GM06990 (cell line): ENCODE measurements at regions not wholly inside any gene's neighbourhood (a gene's known extent, or its start where the extent isn't known, plus 50 kb on each side); places are given as distances from the start of the nearest gene placed in this dataset.

Experiments used
- DNase-seq: peaks from one replicate; pipeline ENCODE4 v3.0.0-alpha.2; 2011; ENCODE audit not compliant: insufficient read length; ENCODE audit errors: extremely low read depth
- H3K27me3 ChIP-seq: replicated peaks from 2 replicates; pipeline ENCODE4 v1.6.0; 2011; ENCODE audit warnings: low read length; ENCODE audit not compliant: control insufficient read depth, insufficient read depth
- H3K36me3 ChIP-seq: 2 replicates; pipeline ENCODE4 v1.5.1; 2011; ENCODE audit warnings: low read length; ENCODE audit not compliant: control insufficient read depth, insufficient read depth
- H3K4me3 ChIP-seq: replicated peaks from 2 replicates; pipeline ENCODE4 v1.5.1; 2011; ENCODE audit warnings: low read depth, mild to moderate bottlenecking, control low read depth, low read length
- TF ChIP-seq, protein P1 (sequence below): IDR thresholded peaks from 2 replicates; pipeline ENCODE4 v1.5.1; 2011; ENCODE audit warnings: low read length, control low read depth, mild to moderate bottlenecking, inconsistent platforms; ENCODE audit not compliant: insufficient read depth, poor library complexity, severe bottlenecking

DNA sequence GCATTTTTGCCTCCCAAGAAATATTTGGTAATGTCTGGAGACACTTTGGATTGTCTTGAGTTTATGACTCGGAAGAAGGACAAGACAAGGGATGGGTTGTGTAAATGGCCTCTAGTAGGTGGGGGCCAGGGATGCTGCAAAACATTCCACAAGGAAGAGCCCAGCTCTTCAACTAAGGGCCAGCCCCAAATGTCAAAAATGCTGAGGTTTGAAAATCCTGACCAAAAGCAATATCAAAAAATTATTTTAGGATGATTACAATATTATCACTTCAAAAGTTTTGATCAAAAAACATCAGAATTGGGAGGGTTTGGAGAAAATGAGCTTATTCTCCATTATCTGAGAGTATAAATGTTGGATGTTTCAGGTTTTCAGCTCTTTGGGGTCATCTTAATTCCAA, 248.9 kb upstream of the SLC24A2 start:
- no peak for DNase-seq
- H3K36me3 ChIP-seq, result no peaks in the 10 kb centered on the region
- no peaks in the 10 kb centered on the region for H3K27me3 ChIP-seq
- no peak overlapping the region for H3K4me3 ChIP-seq
- TF ChIP-seq, protein P1, sequence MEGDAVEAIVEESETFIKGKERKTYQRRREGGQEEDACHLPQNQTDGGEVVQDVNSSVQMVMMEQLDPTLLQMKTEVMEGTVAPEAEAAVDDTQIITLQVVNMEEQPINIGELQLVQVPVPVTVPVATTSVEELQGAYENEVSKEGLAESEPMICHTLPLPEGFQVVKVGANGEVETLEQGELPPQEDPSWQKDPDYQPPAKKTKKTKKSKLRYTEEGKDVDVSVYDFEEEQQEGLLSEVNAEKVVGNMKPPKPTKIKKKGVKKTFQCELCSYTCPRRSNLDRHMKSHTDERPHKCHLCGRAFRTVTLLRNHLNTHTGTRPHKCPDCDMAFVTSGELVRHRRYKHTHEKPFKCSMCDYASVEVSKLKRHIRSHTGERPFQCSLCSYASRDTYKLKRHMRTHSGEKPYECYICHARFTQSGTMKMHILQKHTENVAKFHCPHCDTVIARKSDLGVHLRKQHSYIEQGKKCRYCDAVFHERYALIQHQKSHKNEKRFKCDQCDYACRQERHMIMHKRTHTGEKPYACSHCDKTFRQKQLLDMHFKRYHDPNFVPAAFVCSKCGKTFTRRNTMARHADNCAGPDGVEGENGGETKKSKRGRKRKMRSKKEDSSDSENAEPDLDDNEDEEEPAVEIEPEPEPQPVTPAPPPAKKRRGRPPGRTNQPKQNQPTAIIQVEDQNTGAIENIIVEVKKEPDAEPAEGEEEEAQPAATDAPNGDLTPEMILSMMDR, result no peak

DNA sequence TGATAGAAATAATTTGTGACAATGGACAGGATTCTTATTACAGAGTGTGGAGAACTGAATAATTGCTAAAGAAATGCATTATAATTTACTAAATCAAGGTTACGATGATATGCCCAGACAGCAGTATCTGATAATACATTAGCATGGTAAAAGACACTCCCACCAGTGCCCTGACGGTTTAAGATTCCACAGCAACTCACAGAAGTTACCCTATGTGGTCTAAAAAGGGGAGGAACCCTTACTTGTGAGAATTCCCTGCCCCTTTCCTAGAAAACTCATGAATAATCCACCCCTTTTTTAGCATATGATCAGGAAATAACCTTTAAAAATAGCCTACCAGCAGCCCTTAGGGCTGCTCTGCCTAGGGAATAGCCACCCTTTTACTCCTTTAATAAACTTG, 244.7 kb upstream of the SLC24A2 start:
- no peak for DNase-seq
- H3K27me3 ChIP-seq, result no peaks in the 10 kb centered on the region
- TF ChIP-seq, protein P1, result no peak
- H3K36me3 ChIP-seq, result no peaks in the 10 kb centered on the region
- H3K4me3 ChIP-seq, result no peak overlapping the region

DNA sequence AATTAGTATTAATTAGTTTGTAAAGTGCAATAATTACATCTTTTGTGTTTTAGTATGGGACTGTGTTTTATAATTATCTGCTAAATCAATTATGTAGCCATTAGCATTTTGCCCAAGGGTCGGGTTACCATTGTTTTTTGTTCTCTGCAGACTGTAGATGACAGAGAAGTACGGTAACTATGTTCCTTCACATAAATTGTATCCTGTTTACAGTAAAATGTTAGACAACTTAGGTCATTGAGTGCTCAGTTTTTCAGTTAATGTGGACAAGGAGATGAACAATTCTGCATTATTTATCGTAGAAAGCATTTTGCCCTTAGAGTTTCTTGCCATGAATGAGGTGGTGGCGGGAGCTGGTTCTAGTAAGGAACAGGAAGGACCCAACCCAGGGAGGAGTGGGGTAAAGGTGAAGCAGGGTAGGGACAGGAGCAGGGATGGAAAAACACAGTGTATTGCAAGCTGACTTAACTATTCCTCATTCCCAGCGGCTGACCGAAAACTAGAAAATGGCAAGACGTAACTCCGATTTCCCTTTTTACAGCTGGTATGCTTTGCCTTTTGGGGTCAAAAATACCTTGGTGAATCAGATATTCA, 243.7 kb upstream of the SLC24A2 start:
- DNase-seq, result no peak
- Histone ChIP-seq H3K36me3 (no peaks in the 10 kb centered on the region), H3K4me3 (no peak overlapping the region), H3K27me3 (no peaks in the 10 kb centered on the region)
- TF ChIP-seq, protein P1, result no peak

DNA sequence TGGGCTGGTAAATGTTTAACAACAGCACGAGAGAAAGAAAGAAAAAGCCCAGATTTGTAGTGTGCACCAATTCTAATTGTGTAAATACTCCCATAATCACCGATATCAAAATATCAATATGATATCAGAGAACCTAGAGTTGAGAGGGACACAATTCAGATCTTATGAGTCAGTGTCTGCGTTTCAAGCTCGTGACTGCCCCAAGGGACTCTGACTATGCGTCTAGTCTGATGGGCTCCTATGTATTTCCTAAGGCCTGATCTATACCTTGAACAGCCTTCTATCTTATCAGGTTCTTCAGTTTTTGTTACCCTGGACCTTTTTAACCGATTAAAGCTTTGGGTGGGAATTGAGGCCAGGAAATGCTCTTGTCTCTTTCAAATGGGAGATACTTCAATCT, 243.0 kb upstream of the SLC24A2 start:
- Histone ChIP-seq H3K4me3 (no peak overlapping the region), H3K36me3 (no peaks in the 10 kb centered on the region), H3K27me3 (no peaks in the 10 kb centered on the region)
- TF ChIP-seq, protein P1, result no peak
- no peak for DNase-seq

DNA sequence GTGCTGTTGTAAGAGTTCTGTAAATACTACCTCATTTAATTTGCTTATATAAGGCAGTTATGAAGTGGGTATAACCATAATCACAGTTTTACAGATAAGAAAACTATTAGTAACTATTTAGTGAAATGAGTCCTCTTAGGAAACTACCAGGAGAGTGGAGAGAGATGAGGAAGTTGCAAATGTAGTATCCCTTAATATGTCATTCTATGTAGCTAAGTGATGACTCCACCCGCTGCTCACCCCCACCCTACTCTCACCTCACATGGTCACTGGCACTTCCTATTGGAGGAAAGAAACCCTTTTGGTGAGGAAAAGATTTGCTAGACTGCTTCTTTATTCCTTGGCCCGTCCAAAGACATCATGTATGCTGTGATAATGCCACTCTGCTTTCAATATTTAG, 241.8 kb upstream of the SLC24A2 start:
- TF ChIP-seq, protein P1, result no peak
- no peak overlapping the region for H3K4me3 ChIP-seq
- no peaks in the 10 kb centered on the region for H3K27me3 ChIP-seq
- DNase-seq, result no peak
- no peaks in the 10 kb centered on the region for H3K36me3 ChIP-seq

DNA sequence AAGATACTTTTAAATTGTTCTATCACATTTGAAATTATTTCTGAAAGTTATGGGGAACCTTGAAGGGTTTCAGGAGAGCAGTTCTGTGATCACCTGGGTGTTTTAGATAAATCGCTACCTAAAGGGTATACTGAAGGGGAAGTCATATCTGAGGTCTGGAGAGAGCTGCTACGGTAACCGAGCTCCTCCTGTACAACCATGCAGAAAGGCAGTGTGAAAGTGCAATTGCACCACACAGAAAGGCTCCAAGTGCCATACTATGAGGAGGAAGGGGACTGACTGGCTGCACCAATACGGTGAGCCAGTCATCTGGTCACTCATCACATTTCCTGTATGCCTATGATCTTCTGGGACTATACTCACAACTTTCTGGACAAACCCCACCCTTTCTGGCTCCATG, 241.4 kb upstream of the SLC24A2 start:
- Histone ChIP-seq H3K36me3 (no peaks in the 10 kb centered on the region), H3K27me3 (no peaks in the 10 kb centered on the region), H3K4me3 (no peak overlapping the region)
- no peak for DNase-seq
- TF ChIP-seq, protein P1, result no peak
